Brain pericyte (primary cell): ENCODE measurements at regions not wholly inside any gene's neighbourhood (a gene's known extent, or its start where the extent isn't known, plus 50 kb on each side); places are given as distances from the start of the nearest gene placed in this dataset.

Experiments used
- DNase-seq: peaks from one replicate; pipeline ENCODE4 v3.0.0-alpha.2; 2012; ENCODE audit warnings: low read depth, low spot score

GRCh38 chr4:27184508-27185155 lies 324.0 kb downstream of the STIM2 start:
- no peak for DNase-seq

- DNase-seq: no peak
Observed at GRCh38 chr4:27186710-27187109, 326.1 kb downstream of the STIM2 start.

- DNase-seq: no peak
Observed at GRCh38 chr4:27187786-27188185, 327.1 kb downstream of the STIM2 start.

- no peak for DNase-seq
Observed at GRCh38 chr4:27189683-27190082, 329.0 kb downstream of the STIM2 start.

- DNase-seq: no peak
Observed at GRCh38 chr4:27191592-27191991, 331.0 kb downstream of the STIM2 start.

- no peak for DNase-seq
Observed at GRCh38 chr4:27194599-27195176, 334.0 kb downstream of the STIM2 start.

- DNase-seq: no peak
Observed at GRCh38 chr4:27198246-27198645, 337.6 kb downstream of the STIM2 start.

GRCh38 chr4:27198971-27199370 lies 338.3 kb downstream of the STIM2 start:
- DNase-seq: no peak

GRCh38 chr4:27206009-27206408 lies 345.4 kb downstream of the STIM2 start:
- DNase-seq: no peak

- no peak for DNase-seq
Observed at GRCh38 chr4:27210956-27211355, 350.3 kb downstream of the STIM2 start.

- no peak for DNase-seq
Observed at GRCh38 chr4:27214010-27214409, 353.4 kb downstream of the STIM2 start.

- DNase-seq: no peak
Observed at GRCh38 chr4:27215220-27215826, 354.7 kb downstream of the STIM2 start.

- no peak for DNase-seq
Observed at GRCh38 chr4:27217261-27217769, 356.7 kb downstream of the STIM2 start.

GRCh38 chr4:27218013-27218412 lies 357.4 kb downstream of the STIM2 start:
- DNase-seq: no peak

- no peak for DNase-seq
Observed at GRCh38 chr4:27223326-27223725, 362.7 kb downstream of the STIM2 start.

GRCh38 chr4:27233531-27233930 lies 372.9 kb downstream of the STIM2 start:
- no peak for DNase-seq

- no peak for DNase-seq
Observed at GRCh38 chr4:27234306-27234899, 373.8 kb downstream of the STIM2 start.

- DNase-seq: no peak
Observed at GRCh38 chr4:27239641-27240040, 379.0 kb downstream of the STIM2 start.

GRCh38 chr4:27242217-27242616 lies 381.6 kb downstream of the STIM2 start:
- DNase-seq: no peak

GRCh38 chr4:27245216-27245615 lies 384.6 kb downstream of the STIM2 start:
- DNase-seq: no peak

GRCh38 chr4:27248829-27249228 lies 388.2 kb downstream of the STIM2 start:
- no peak for DNase-seq

GRCh38 chr4:27251771-27252170 lies 391.1 kb downstream of the STIM2 start:
- DNase-seq: no peak
